Transverse colon (tissue), 4 donors: ENCODE measurements at regions not wholly inside any gene's neighbourhood (a gene's known extent, or its start where the extent isn't known, plus 50 kb on each side); places are given as distances from the start of the nearest gene placed in this dataset.

Source experiments
- DNase-seq: peaks from one replicate; pipeline ENCODE4 v3.0.0-alpha.2; 2019
- H3K27ac ChIP-seq, 4 donors: fragments of 200-600 bp; sonication (generic); 2 replicates each; pipeline ENCODE4 v1.5.1; 2016 to 2018; ENCODE audit warnings: inconsistent platforms in 4 of 4
- H3K27me3 ChIP-seq: fragments of 200-600 bp; sonication (generic); 2 replicates; pipeline ENCODE4 v1.5.1; 2017; ENCODE audit warnings: inconsistent platforms
- H3K36me3 ChIP-seq, 4 donors: fragments of 200-600 bp; sonication (generic); 2 replicates each; pipeline ENCODE4 v1.5.1; 2017 to 2019; ENCODE audit warnings: inconsistent platforms in 4 of 4
- H3K4me1 ChIP-seq, 4 donors: fragments of 200-600 bp; sonication (generic); 2 replicates each; pipeline ENCODE4 v1.5.1; 2017 to 2020; ENCODE audit warnings: inconsistent platforms in 4 of 4
- H3K4me3 ChIP-seq, 4 donors: fragments of 200-600 bp; sonication (generic); 1 replicate in 1 of 4; 2 replicates in 3 of 4; pipeline versions ENCODE4 v1.5.1 to v1.6.1; 2017 to 2019; ENCODE audit warnings: inconsistent platforms in 4 of 4
- H3K9me3 ChIP-seq, 2 donors: fragments of 200-600 bp; sonication (generic); 2 replicates each; pipeline ENCODE4 v1.5.1; 2017 to 2019; ENCODE audit warnings: inconsistent platforms in 2 of 2
- CTCF ChIP-seq, 5 experiments: fragments of 200-600 bp in 3 of 5; fragments of 450-650 bp in 2 of 5; sonication (generic) in 3 of 5; IDR thresholded peaks; 1 replicate in 2 of 5; 2 replicates in 3 of 5; pipeline ENCODE4 v1.5.1; 2016 to 2017; ENCODE audit warnings: antibody characterized with exemption in 5 of 5, inconsistent platforms in 3 of 5, mild to moderate bottlenecking in 2 of 5, moderate library complexity in 1 of 5
- EP300 ChIP-seq: sonication (generic); formaldehyde crosslinking; IDR thresholded peaks from one replicate; pipeline ENCODE4 v1.6.1; 2017; ENCODE audit warnings: antibody characterized with exemption, low read depth
- POLR2A ChIP-seq: fragments of 450-650 bp; IDR thresholded peaks from one replicate; pipeline ENCODE4 v1.6.1; 2016; ENCODE audit warnings: antibody characterized with exemption, mild to moderate bottlenecking, moderate library complexity
- POLR2AphosphoS5 ChIP-seq, 3 donors: sonication (generic); formaldehyde crosslinking; IDR thresholded peaks; one replicate each; pipeline ENCODE4 v1.6.1; 2016; ENCODE audit warnings: antibody characterized with exemption in 3 of 3
- WGBS, 2 donors: methylation state at CpG; one replicate each; pipeline ENCODE4 v1.1.5; 2018; ENCODE audit warnings: low coverage in 1 of 2; 5-methylcytosine and 5-hydroxymethylcytosine counted together
- in situ Hi-C, 4 donors: fragments of 200-750 bp; cut with MboI; loops; one replicate each; pipeline versions ENCODE4 v1.15.0 to v1.15.1; 2017; ENCODE audit warnings: low sequenced_read_pairs in 3 of 4, low pct_ligation_motif_present in 1 of 4, low pct_unique_long_range_greater_than_20kb in 1 of 4
- intact Hi-C: fragments of 100-400 bp; cut with DNase I; formaldehyde crosslinking; loops from one replicate; pipeline ENCODE4 v1.15.1; 2023; ENCODE audit warnings: low total_unique reads

GRCh38 chr7:123366626-123367025 is 166.9 kb upstream of the SLC13A1 start:
- no peak for DNase-seq
- Histone ChIP-seq H3K27ac (no peak overlapping the region), H3K36me3 (no peaks in the 10 kb centered on the region), H3K4me1 (no peaks in the 10 kb centered on the region), H3K27me3 (no peaks in the 10 kb centered on the region), H3K4me3 (no peak overlapping the region), H3K9me3 (no peaks in the 10 kb centered on the region)
- in situ Hi-C loops (no loop called here), intact Hi-C loops (no loop called here)
- TF ChIP-seq POLR2A (no peak), CTCF (IDR thresholded peaks at IDR 0.05) (no peak), EP300 (no peak), POLR2AphosphoS5 (IDR thresholded peaks at IDR 0.05) (no peak)

- 71 to 80% methylated on average over 2 of the region's 2 CpGs for WGBS, 2 donors
- H3K27ac ChIP-seq, result no peak overlapping the region
- H3K27me3 ChIP-seq, result no peaks in the 10 kb centered on the region
- H3K9me3 ChIP-seq, result no peaks in the 10 kb centered on the region
- intact Hi-C loops, result no loop called here
- TF ChIP-seq CTCF (IDR thresholded peaks at IDR 0.05), result no peak
- no peak for TF ChIP-seq POLR2AphosphoS5 (IDR thresholded peaks at IDR 0.05)
- no peak for TF ChIP-seq EP300
- no peak for TF ChIP-seq POLR2A
- H3K4me1 ChIP-seq, result no peaks in the 10 kb centered on the region
- in situ Hi-C loops, result no loop called here
- H3K36me3 ChIP-seq, result no peaks in the 10 kb centered on the region
- DNase-seq, result no peak
- no peak overlapping the region for H3K4me3 ChIP-seq
These were observed 160.9 kb upstream of the SLC13A1 start for GRCh38 chr7:123360631-123361030.

GRCh38 chr7:123355576-123356190 is 155.9 kb upstream of the SLC13A1 start:
- no peak for DNase-seq
- TF ChIP-seq POLR2A (no peak), POLR2AphosphoS5 (IDR thresholded peaks at IDR 0.05) (no peak), CTCF (IDR thresholded peaks at IDR 0.05) (no peak), EP300 (no peak)
- Histone ChIP-seq H3K27ac (no peak overlapping the region), H3K36me3 (no peaks in the 10 kb centered on the region), H3K4me3 (no peak overlapping the region), H3K27me3 (no peaks in the 10 kb centered on the region), H3K9me3 (no peaks in the 10 kb centered on the region), H3K4me1 (no peaks in the 10 kb centered on the region)
- 74 to 86% methylated on average over 2 to 5 of the region's 5 CpGs for WGBS, 2 donors
- in situ Hi-C loops (no loop called here), intact Hi-C loops (loop anchor here (5.0 kb wide), 1 partner anchor 598 kb away; no protein-coding TSS in a partner anchor)

GRCh38 chr7:123352973-123353372 is 153.2 kb upstream of the SLC13A1 start:
- no peaks in the 10 kb centered on the region for H3K36me3 ChIP-seq
- H3K9me3 ChIP-seq, result no peaks in the 10 kb centered on the region
- intact Hi-C loops, result no loop called here
- no peak for DNase-seq
- no peak overlapping the region for H3K4me3 ChIP-seq
- WGBS, 2 donors, result 69 to 75% methylated on average over 2 of the region's 2 CpGs
- no peaks in the 10 kb centered on the region for H3K27me3 ChIP-seq
- H3K4me1 ChIP-seq, result no peaks in the 10 kb centered on the region
- in situ Hi-C loops, result no loop called here
- H3K27ac ChIP-seq, result no peak overlapping the region
- no peak for TF ChIP-seq EP300
